ENCODE measurements at regions not wholly inside any gene's neighbourhood (a gene's known extent, or its start where the extent isn't known, plus 50 kb on each side); places are given as distances from the start of the nearest gene placed in this dataset.
"Not testable (repeated sequence)": the region's sequence is repeated elsewhere in the genome, so short reads cannot be mapped to it uniquely, and the experiment has no call there.

- TF ChIP-seq CTCF, POLR2A (IDR thresholded peaks at IDR 0.05): not testable (repeated sequence)
Observed at GRCh38 chr4:3904264-3904955, 138.2 kb downstream of the ADRA2C start.
